NK-92 treated with Interleukin-12 subunit alpha and Interleukin-12 subunit beta, amount 100 ng/mL, for 24 hours (cell line): ENCODE measurements at regions not wholly inside any gene's neighbourhood (a gene's known extent, or its start where the extent isn't known, plus 50 kb on each side); places are given as distances from the start of the nearest gene placed in this dataset.
"Not testable (repeated sequence)": the region's sequence is repeated elsewhere in the genome, so short reads cannot be mapped to it uniquely, and the experiment has no call there.

Experiments used
- DNase-seq: peaks from one replicate; lab custom pipeline; 2025; lab: John Stamatoyannopoulos, UW

DNA sequence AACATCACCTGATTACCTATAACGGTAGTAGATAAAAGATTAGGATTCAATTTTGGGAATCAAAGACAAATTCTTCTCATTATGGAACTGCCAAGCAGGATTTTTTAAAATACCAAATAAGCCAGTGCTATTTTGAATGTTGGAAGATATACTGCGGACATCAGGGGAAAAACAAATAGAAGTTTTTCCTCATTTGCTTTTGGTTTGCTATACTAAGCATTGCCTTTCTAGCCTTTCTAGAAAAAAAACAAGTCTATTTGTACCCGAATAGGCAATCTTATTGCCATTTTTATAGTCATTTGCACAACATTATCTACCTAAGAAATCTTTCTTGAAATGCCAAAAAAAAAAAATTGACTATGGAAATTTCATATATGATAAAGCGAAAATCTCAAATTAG, 379.5 kb downstream of the CDH10 start:
- no peak for DNase-seq

DNA sequence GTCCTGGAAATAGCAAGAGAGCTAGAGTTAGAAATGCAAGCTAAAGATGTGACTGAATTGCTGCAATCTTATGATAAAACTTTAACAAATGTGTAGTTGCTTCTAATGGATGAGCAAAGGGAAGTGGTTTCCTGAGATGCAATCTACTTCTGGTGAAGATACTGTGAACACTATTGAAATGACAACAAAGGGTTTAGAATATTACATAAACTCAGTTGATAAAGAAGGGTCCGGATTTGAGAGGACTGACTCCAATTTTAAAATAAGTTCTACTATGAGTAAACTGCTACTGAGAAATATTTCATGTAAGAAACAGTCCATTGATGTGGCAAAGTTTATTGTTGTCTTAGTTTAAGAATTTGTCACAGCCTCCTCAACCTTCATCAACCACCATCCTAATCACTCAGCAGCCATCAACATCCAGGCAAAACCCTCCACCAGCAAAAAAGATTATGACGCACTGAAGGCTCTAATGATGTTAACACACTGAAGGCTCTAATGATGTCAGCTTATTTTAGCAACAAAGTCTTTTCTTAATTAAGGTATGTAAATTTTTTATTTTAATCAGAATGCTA, 376.2 kb downstream of the CDH10 start:
- no peak for DNase-seq

DNA sequence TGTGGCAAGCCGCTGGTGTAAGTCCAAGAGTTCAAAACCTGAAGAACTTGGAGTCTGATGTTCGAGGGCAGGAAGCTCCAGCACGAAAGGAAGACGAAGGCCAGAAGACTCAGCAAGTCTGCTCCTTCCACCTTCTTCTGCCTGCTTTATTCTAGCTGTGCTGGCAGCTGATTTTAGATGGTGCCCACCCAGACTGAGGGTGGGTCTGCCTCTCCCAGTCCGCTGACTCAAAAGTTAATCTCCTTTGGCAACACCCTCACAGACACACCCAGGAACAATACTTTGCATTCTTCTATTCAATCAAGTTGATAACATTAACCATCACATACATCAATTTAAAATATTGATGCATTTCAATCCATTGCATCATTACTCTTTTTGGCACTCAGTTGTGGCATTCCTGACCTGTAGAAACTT, 373.1 kb downstream of the CDH10 start:
- DNase-seq = not testable (repeated sequence)

DNA sequence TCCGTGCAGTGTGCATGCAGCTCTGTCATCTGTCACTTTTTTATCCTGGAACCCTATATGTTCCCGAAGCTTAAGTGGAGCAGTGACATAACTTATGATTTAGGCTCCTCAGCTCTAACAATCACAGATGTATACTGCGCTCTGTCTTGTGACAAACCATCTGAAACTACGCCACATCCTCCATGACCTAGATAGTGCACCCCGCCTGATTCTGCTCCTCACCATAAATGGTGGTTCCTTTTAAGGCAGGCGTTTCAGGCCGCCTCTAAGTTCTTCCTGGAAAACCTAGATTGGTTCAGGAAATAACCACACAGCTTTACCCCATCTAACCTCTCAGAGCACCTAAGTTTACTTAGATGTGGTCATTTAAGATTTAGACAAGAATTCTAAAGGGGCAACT, 372.0 kb downstream of the CDH10 start:
- no peak for DNase-seq

DNA sequence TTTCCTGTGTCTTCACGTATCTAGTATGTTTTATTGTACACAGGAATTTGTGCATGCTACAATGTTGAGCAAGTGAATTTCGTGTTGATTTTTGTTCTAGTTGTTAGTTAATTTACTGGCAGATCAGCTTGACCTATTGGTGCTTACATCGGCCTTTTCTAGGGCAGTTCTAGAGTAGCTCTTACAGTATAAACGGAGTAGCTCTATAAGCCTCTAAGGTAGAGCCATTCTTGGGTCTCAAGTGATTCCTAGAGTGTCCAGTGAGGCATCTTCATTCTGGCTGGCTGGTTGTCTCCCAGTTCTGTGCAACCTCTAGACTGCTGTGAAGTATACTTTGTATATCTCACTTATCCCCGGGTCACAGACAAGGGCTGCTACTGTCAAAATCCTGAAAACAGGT, 364.6 kb downstream of the CDH10 start:
- DNase-seq = no peak

DNA sequence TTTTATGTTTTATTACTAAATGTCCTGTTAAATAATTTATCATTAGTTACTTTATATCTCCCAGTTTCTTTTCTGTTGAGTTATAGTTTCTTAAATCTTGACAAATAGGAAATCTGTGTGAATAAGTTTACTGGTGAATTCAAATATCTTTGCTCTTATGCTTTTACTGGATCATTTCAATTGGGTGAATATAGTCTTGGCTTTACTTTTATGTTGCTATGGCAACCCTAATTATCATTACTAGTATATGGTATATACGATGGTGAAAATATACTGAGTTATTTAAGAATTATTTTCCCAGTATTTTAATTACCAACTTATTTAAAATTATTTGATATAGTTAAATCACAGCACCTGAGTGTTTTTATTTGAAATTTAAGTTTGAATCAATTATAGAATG, 363.0 kb downstream of the CDH10 start:
- DNase-seq = no peak

DNA sequence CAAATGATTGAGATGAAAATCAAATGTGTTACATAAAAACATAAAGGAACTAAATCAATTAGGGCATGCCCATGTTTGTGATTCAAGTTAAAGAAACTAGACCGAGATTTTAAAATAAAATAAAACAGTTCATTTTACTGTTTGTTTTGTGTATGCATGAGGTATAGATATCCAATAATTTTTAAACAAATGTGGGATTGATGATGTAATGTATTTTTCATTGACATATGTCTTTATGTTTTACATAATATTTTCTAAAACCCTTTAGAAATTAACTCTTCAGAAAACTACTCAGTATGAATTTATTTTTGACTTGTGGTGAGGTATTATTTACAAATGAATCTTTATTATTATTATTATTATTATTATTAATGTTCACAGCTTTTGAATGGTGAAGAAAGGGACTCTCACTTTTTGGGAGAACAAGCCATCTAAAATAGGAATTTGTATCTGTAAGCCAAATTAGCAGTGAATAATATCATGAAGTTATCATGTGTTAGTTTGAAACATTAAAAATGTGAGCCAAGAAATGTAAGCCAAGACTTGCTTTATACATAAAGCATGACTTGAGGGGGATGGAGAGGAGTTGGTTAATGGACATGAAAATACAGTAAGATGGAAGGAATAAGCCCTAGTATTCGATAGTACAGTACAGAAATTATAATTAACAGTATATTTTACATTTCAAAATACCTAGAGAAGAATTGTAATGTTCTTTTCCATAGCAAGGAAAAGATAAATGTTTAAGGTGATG, 355.0 kb downstream of the CDH10 start:
- no peak for DNase-seq

DNA sequence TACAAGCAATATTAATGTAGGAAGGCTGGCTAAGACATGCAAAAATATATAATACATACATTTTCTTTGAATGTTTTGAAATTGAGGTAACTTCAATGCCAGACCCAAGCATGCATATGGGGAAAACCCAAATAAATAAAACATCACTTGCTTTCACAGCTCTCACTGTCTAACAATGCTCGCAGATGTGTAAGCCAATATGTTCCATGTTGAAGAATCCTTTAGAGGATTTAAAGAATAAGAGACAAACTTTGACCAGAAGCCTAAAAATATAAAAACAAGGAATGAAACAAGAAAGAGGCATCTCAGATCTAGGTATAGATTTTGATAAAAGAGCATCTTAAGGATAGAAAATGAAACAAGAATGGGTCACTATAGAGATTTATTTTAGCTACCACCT, 354.2 kb downstream of the CDH10 start:
- DNase-seq = no peak

DNA sequence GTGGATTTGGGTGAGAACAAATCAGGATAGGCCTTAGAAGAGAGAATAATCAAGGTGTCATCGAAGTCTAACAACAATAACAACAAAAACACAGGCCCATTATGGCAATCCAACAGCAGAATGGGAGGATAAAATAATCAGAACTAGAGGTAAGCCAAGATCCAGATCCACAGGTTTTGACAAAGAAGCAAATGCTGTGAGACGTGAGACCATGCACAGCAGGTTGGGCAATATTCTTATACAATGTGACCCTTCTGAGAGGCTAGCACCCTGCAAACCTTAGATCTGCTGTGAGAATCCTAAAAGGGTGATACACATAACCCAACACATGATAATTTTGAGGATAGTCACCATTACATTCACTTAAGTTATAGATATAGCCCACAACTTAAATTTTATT, 352.9 kb downstream of the CDH10 start:
- DNase-seq = no peak

DNA sequence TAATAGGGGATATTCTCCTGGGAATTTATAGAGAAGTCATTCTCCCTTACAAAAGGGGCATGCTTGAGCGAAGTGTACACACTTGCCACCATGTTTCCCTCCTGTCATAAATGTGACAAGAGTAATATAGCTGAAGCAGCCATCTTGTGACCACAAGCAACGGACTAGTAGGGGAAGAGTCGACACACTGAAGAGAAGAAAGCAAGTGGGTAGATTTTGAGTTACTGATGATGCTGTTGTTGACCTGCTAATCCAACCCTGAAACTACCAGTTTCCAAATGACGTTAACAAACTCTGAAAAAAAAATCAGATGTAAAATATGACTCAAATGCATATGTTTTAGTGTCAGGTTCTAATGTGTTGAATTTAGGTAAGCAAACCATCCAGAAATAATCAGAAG, 350.4 kb downstream of the CDH10 start:
- DNase-seq = no peak

DNA sequence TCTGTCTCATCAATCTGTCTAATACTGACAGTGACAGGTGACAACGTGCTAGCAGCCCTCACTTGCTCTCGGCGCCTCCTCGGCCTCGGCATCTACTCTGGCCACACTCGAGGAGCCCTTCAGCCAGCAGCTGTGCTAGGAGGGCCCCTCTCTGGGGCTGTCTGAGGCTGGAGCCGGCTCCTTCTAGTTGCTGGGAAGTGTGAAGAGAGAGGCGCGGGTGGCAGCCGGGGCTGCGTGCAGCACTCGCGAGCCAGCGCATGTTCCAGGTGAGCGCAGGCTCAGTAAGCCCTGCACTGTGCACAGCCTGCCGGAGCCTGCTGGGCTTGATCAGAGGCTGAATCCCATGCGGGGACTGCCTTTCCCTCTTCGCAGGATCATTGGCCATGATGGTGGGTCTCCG, 330.7 kb downstream of the CDH10 start:
- DNase-seq = no peak

DNA sequence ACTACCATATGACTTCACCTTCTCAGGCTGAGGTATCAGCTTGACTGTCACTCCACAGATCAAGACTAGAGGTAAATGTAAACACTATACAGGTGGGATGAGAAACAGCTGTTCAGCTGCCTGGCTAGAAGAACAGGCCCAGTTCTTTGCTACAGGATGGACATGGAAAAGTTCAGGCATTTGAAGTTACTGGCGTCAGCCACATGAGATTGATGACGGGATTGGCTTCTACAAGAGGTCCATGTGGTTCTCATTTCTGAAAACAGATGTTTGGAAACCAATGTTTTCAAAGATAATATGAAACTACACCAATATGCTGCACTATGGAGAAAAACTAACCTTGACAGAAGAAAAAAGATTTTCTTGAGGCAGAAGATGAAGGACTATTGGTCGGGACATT, 324.1 kb downstream of the CDH10 start:
- no peak for DNase-seq

DNA sequence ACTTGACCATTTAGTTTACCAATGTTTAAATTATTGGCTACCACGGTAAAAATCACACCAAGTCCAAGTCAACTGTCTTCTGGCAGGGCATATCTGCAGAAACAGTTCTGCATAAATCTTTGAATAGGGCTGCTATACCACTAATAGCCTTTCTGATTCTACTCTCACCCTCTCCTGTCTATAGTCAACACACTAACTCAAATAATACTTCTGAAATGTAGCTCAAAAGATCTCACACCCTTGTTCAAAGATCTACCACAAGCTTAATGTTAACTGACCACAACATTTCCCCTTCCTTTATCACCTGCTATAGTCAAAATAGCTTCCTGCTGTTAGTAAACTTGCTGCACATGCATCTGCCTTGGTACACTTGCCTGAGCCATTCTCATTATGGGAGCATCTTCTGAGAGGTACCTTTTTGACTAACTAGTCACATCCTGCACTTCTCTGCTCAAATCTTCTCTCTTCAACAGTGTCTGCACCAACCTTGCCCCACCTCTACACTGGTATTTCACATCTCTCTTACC, 319.4 kb downstream of the CDH10 start:
- DNase-seq = no peak

DNA sequence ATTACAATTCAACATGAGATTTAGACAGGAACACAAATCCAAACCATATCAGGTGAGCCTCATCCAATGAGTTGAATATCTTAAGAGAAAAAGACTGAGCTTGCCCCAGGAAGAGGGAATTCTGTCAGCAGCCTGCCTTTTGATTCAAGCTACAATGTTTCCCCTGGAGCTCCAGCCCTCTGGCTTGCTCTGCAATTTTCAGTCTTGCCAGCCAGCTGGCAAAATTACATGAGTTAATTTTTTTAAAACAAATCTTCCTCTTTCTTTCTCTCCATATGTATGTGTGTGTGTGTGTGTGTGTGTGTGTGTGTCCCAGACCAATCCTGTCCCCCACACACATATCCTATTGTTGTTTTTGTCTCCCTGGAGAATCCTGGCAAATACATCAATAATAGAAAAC, 313.2 kb downstream of the CDH10 start:
- DNase-seq = no peak

DNA sequence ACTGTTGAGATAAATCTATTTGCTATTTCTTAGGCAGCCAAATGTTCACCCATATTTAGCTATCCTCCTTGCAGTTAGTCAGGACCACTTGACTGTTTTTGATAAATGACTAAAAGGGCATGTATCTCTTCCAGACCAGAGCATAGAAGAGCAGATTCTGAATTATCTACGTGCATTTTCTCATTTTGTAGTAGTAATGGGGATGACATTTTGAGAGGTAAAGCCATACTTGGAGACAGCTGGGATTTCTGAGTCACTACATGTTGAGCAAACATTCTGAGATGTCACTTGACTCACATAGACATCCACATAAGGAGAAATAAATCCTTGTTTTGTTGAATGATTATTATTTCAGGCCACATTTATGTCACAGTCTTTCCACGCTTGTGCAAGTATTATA, 297.6 kb downstream of the CDH10 start:
- no peak for DNase-seq

DNA sequence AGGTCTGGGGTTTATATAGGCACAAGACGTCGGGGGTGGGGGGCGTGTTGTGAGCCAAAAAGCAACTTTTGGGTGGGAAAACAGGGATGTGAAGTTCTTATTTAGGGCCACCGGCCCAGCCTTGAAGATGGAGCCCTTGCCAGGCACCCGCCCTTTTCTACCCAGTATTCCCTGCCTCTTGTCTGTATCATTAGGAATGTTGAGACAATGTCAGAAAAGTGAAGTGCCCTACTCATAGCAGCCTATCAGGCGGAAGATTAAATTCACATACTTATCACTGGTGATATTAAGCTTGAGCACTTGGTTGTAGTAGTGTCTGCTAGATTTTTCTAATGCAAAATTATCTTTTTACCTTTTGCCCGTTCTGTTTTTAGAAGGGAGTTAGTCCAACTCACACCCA, 293.5 kb downstream of the CDH10 start:
- DNase-seq = no peak

DNA sequence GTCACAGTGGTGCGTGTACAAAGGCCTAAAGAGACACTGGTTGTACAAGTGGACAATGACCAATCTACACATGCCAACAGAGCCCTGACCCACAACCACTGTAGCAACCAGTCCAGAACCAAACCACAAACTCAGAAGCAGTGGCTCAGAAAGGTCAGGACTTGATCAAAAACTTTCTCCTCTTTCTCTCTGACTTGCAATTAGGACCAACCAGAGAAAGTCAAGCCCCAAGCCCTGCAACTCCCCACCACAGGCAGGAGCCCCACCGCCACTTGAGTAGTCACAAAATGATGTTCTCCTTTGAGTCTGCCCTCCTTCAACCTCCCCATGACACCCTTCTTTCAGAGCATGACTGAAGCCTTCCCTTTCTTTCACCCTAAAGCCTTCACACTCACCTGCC, 291.8 kb downstream of the CDH10 start:
- no peak for DNase-seq

DNA sequence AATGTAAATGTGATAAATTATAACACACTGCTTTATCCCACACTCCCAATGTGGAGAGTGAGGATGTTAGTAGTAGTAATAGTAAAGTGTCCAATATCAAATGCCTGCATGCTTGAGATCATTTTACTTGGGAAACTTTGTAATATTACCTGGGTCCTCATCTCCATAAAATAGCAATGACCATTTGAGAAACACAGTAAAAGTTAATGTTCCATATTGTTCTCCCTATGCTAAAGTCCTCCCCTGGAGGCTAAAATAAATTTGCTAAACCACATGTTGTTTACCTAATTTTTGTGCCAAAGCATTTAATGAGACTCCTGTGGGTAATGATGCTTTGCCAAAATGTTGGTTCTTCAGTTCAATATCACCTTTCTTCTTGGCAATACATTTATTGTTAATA, 291.2 kb downstream of the CDH10 start:
- no peak for DNase-seq

DNA sequence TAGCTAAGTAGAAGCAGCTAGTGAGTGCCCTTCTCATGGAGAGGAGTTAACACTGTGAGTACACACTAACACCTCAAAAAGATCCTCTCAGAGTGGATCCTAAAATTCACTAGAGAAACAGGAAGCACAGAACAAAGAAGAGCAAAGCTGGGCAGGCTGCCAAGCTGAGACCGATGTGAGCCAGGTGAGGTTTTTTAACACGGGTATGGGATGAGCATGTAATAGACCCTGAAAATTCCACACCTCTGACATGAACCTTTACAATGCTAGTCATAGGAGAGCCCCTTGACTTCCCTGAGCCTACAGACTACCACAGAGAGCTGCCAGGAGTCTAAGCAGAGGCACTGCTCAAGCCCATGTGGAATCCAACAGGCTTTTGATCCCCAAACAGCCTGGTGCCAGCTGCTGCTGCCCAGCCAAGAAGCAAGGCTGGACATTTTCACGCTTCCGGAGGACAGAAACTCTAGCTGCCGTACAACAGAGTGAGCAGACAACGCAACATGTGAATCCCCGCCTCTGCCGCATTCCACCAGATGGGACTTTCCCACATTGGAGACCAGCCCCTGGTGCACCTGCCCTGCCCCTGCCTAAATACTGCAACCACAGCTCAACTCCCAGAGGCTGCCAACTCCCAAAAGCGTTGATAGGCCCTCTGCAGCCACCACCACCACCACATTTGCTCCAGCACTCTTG, 280.8 kb downstream of the CDH10 start:
- no peak for DNase-seq

DNA sequence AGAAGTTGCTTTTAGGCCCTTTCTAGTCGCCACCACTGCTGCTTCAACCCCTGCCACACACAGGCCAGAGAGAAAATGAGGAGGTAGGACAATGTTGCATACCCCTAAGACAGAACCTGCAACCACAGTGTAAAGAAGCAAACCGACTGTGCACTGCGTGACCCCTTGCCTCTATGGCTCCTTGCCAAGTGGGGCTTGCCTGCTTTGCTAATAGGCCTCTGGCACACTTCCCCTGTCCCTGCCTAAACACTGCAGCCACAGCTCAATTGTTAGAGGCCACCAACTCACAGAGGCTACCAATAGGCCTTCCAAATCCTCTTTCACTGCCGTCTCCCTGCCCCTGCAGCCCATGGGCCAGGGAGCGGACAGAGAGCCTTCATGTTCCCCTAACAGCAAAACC, 280.1 kb downstream of the CDH10 start:
- no peak for DNase-seq

DNA sequence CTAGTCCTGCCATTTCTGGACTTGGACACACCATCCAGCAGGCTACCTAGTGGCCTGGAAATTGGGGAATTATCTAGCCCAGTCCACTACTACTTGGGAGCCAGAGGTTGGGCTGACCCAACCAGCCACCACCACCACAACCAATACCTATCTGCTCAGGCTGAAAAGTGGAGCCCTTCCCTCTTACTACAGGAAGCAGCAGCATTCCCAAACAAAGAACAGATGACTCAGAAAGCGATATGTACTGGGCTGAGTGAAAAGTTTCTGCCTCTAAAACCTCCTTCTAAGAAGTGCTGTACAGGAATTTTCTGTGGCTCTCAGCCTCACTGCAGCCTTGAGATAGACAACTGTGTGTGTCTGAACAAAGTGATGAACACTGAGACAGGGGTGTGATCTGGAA, 279.4 kb downstream of the CDH10 start:
- no peak for DNase-seq

DNA sequence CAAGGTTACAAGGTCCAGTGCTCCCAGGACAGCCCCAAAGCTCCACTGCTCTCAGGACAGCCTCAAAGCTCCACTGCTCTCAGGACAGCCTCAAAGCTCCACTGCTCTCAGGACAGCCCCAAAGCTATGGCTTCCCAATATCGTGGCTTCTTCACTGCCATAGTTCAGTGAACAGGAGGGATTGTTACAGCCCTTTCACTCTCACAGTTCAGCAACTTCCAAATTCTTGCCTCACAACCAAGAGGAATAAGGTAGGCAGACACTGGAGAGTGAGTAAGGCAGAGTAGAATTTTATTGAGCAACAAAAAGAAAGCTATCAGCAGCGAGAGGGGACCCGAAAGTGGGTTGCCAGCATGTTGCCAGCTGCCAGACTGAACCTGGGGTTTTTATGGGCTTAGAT, 277.6 kb downstream of the CDH10 start:
- no peak for DNase-seq

DNA sequence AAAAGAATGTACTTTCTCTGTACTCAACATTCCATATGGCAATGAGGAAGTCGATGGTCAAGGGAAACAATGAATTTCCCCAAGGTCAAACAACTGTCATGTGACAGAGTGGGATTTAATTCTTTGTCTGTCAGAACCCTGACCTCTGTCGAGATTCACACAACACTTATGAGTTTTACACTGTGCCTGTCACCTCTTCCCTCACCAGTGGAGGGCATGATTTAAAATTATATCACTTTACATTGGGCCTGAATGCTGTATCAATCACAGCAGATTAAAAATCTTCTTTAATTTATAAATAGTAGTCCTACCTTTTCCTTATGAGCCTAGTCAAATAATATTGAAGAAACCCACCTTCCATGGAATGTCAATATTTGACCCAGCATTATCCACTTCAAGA, 276.7 kb downstream of the CDH10 start:
- no peak for DNase-seq
